ENCODE measurements at regions not wholly inside any gene's neighbourhood (a gene's known extent, or its start where the extent isn't known, plus 50 kb on each side); places are given as distances from the start of the nearest gene placed in this dataset.

DNA sequence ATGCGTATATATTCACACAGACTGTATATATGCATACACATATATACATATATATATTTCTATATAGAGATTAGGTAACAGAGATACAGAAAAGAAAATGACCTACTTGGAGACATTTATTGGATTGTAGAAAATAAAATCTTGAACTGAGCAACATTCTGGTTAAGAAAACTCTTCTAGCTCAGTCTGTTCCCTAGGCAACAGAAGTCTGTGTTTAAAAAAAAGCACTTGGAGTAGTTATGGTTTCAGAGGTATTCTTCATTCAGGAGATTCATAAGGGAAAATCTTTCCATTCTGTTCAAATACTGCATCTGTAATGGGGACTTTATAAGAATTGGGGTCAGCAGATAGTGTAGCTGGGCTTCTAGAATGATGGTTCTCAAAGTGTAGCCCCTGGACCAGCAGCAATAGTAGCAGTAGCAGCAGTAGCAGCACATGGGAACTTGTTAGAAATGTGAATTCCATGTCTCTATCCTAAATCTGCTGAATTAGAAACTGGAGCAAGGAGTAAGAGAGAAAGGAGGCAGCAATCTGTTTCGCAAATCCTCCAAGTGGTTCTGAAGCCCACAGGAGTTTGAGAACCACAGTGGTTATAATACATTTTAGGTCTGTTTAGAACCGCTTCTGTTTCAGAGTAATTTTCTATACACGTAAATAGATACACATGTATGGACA is 112.8 kb upstream of the TMEM108 start:
- H2AFZ ChIP-seq (ENCODE audit: low read depth, low read length, poor library complexity, severe bottlenecking), result no peak overlapping the region
- ChIA-PET CTCF (no interaction called here), POLR2A (no interaction called here), RAD21 (ENCODE audit: low non-redundant PET in 1 of 2, low total read pairs in 2 of 2, uncharacterized antibody in 2 of 2, unreplicated experiment in 2 of 2) (no interaction called here)
- H3K79me2 ChIP-seq (ENCODE audit: insufficient read depth, low read length), result no peaks in the 10 kb centered on the region
- H3K9me2 ChIP-seq (ENCODE audit: insufficient read depth), result no peaks in the 10 kb centered on the region
- intact Hi-C loops (cut with micrococcal nuclease), result no loop called here
- TF ChIP-seq, protein P1, sequence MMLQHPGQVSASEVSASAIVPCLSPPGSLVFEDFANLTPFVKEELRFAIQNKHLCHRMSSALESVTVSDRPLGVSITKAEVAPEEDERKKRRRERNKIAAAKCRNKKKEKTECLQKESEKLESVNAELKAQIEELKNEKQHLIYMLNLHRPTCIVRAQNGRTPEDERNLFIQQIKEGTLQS (IDR thresholded peaks at IDR 0.05), result no peak
- no peak for TF ChIP-seq RAD21 (IDR thresholded peaks at IDR 0.05; ENCODE audit: low read depth)
- no peak overlapping the region for H3K9ac ChIP-seq (ENCODE audit: low read length)
- no peaks in the 10 kb centered on the region for H3K4me1 ChIP-seq (ENCODE audit: control insufficient read depth in 1 of 2, insufficient read depth in 2 of 2, low read length in 2 of 2)
- no peak overlapping the region for H3K27ac ChIP-seq (ENCODE audit: low read depth, low read length)
- no TSS peak for BruUV-seq (replicated peaks)
- H4K20me1 ChIP-seq (ENCODE audit: insufficient read depth), result no peaks in the 10 kb centered on the region
- no peak overlapping the region for H3K4me2 ChIP-seq (ENCODE audit: low read length)
- no peaks in the 10 kb centered on the region for H3K9me3 ChIP-seq (ENCODE audit: control insufficient read depth in 1 of 2, insufficient read depth in 1 of 2, low read depth in 1 of 2, low read length in 2 of 2)
- DNase-seq (ENCODE audit: low read depth, low spot score) (no peak), ATAC-seq (no peak)
- no peak overlapping the region for H3K4me3 ChIP-seq (replicated peaks in 1 of 2; ENCODE audit: low read depth in 1 of 2, low read length in 2 of 2)
- no peaks in the 10 kb centered on the region for H3K36me3 ChIP-seq (ENCODE audit: control insufficient read depth in 1 of 2, insufficient read depth in 2 of 2, low read length in 2 of 2)
- H3K27me3 ChIP-seq (ENCODE audit: insufficient read depth, low read length), result peaks cover 48% of the 10 kb centered on the region

DNA sequence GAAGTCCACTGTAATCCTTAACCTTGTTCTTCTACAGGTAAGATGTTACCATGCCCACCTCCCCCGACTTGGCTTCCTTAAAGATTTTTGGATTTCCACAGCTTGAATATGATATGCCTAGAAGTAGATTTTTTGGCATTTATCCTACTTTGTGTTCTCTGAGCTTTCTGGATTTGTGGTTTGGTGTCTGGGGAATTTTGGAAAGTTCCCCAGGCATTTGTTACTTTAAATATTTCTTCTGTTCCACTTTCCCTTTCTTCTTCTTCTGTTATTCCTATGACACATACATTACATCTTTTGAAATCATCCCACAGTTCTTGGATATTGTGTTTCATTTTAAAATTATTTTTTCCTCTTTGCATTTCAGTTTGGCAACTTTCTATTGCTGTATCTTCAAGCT is 122.1 kb upstream of the TMEM108 start:
- ChIA-PET CTCF (no interaction called here), POLR2A (no interaction called here), RAD21 (ENCODE audit: low non-redundant PET in 1 of 2, low total read pairs in 2 of 2, uncharacterized antibody in 2 of 2, unreplicated experiment in 2 of 2) (no interaction called here)
- H3K9ac ChIP-seq (ENCODE audit: low read length), result no peak overlapping the region
- no peaks in the 10 kb centered on the region for H3K9me3 ChIP-seq (ENCODE audit: control insufficient read depth in 1 of 2, insufficient read depth in 1 of 2, low read depth in 1 of 2, low read length in 2 of 2)
- H3K27ac ChIP-seq (ENCODE audit: low read depth, low read length), result no peak overlapping the region
- intact Hi-C loops (cut with micrococcal nuclease), result no loop called here
- no peak for ATAC-seq
- H3K36me3 ChIP-seq (ENCODE audit: control insufficient read depth in 1 of 2, insufficient read depth in 2 of 2, low read length in 2 of 2), result no peaks in the 10 kb centered on the region
- no peak overlapping the region for H3K4me3 ChIP-seq (replicated peaks in 1 of 2; ENCODE audit: low read depth in 1 of 2, low read length in 2 of 2)
- H3K27me3 ChIP-seq (ENCODE audit: insufficient read depth, low read length), result peaks cover 22% of the 10 kb centered on the region
- no TSS peak for BruUV-seq (replicated peaks)
- H3K9me2 ChIP-seq (ENCODE audit: insufficient read depth), result no peaks in the 10 kb centered on the region
- H3K79me2 ChIP-seq (ENCODE audit: insufficient read depth, low read length), result no peaks in the 10 kb centered on the region
- no peak overlapping the region for H3K4me2 ChIP-seq (ENCODE audit: low read length)
- DNase-seq (ENCODE audit: low read depth, low spot score), result no peak
- no peak overlapping the region for H2AFZ ChIP-seq (ENCODE audit: low read depth, low read length, poor library complexity, severe bottlenecking)
- H4K20me1 ChIP-seq (ENCODE audit: insufficient read depth), result no peaks in the 10 kb centered on the region
- H3K4me1 ChIP-seq (ENCODE audit: control insufficient read depth in 1 of 2, insufficient read depth in 2 of 2, low read length in 2 of 2), result no peaks in the 10 kb centered on the region
- TF ChIP-seq CEBPB (IDR thresholded peaks at IDR 0.05; ENCODE audit: low read depth) (no peak), FOSL1 (IDR thresholded peaks at IDR 0.05; ENCODE audit: low read depth) (no peak), EGR1 (IDR thresholded peaks at IDR 0.05; ENCODE audit: low read depth) (no peak), YY1 (IDR thresholded peaks at IDR 0.05; ENCODE audit: extremely low read depth, insufficient replicate concordance, low read depth, low read length) (no peak), POLR2A (IDR thresholded peaks at IDR 0.05; ENCODE audit: borderline replicate concordance, extremely low read depth, insufficient read depth, insufficient read length) (no peak), JUND (IDR thresholded peaks at IDR 0.05) (no peak), SIN3A (IDR thresholded peaks at IDR 0.05; ENCODE audit: low read depth) (no peak), RAD21 (IDR thresholded peaks at IDR 0.05; ENCODE audit: low read depth) (no peak), ZNF274 (IDR thresholded peaks at IDR 0.05; ENCODE audit: low read depth, low read length) (no peak), SP1 (IDR thresholded peaks at IDR 0.05; ENCODE audit: low read depth) (no peak), POLR2AphosphoS5 (IDR thresholded peaks at IDR 0.05; ENCODE audit: low read depth, low read length) (no peak), SRF (IDR thresholded peaks at IDR 0.05; ENCODE audit: low read depth) (no peak)
- TF ChIP-seq, protein P2, sequence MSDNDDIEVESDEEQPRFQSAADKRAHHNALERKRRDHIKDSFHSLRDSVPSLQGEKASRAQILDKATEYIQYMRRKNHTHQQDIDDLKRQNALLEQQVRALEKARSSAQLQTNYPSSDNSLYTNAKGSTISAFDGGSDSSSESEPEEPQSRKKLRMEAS (IDR thresholded peaks at IDR 0.05), result no peak
- TF ChIP-seq, protein P3, sequence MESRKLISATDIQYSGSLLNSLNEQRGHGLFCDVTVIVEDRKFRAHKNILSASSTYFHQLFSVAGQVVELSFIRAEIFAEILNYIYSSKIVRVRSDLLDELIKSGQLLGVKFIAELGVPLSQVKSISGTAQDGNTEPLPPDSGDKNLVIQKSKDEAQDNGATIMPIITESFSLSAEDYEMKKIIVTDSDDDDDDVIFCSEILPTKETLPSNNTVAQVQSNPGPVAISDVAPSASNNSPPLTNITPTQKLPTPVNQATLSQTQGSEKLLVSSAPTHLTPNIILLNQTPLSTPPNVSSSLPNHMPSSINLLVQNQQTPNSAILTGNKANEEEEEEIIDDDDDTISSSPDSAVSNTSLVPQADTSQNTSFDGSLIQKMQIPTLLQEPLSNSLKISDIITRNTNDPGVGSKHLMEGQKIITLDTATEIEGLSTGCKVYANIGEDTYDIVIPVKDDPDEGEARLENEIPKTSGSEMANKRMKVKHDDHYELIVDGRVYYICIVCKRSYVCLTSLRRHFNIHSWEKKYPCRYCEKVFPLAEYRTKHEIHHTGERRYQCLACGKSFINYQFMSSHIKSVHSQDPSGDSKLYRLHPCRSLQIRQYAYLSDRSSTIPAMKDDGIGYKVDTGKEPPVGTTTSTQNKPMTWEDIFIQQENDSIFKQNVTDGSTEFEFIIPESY (IDR thresholded peaks at IDR 0.05; ENCODE audit: extremely low read depth, insufficient replicate concordance, low read length), result no peak
- TF ChIP-seq, protein P4, sequence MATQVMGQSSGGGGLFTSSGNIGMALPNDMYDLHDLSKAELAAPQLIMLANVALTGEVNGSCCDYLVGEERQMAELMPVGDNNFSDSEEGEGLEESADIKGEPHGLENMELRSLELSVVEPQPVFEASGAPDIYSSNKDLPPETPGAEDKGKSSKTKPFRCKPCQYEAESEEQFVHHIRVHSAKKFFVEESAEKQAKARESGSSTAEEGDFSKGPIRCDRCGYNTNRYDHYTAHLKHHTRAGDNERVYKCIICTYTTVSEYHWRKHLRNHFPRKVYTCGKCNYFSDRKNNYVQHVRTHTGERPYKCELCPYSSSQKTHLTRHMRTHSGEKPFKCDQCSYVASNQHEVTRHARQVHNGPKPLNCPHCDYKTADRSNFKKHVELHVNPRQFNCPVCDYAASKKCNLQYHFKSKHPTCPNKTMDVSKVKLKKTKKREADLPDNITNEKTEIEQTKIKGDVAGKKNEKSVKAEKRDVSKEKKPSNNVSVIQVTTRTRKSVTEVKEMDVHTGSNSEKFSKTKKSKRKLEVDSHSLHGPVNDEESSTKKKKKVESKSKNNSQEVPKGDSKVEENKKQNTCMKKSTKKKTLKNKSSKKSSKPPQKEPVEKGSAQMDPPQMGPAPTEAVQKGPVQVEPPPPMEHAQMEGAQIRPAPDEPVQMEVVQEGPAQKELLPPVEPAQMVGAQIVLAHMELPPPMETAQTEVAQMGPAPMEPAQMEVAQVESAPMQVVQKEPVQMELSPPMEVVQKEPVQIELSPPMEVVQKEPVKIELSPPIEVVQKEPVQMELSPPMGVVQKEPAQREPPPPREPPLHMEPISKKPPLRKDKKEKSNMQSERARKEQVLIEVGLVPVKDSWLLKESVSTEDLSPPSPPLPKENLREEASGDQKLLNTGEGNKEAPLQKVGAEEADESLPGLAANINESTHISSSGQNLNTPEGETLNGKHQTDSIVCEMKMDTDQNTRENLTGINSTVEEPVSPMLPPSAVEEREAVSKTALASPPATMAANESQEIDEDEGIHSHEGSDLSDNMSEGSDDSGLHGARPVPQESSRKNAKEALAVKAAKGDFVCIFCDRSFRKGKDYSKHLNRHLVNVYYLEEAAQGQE (IDR thresholded peaks at IDR 0.05; ENCODE audit: low read depth), result no peak

Measured in HCT116 (cell line).